SU-DHL-6 (cell line): ENCODE measurements at regions not wholly inside any gene's neighbourhood (a gene's known extent, or its start where the extent isn't known, plus 50 kb on each side); places are given as distances from the start of the nearest gene placed in this dataset.

Source experiments
- H2AFZ ChIP-seq: fragments of 200-600 bp; sonication (generic); 2 replicates; pipeline ENCODE4 v1.6.1; 2014; ENCODE audit warnings: low read depth, mild to moderate bottlenecking, moderate library complexity, mixed read lengths, antibody characterized with exemption, low read length; ENCODE audit not compliant: severe bottlenecking
- H3F3A ChIP-seq: fragments of 200-600 bp; shearing (Covaris generic); 2 replicates; pipeline ENCODE4 v1.6.0; 2016; ENCODE audit warnings: antibody characterized with exemption, mild to moderate bottlenecking; ENCODE audit not compliant: insufficient read depth
- H3K27ac ChIP-seq: fragments of 200-600 bp; sonication (generic); 2 replicates; pipeline ENCODE4 v1.5.1; 2016; ENCODE audit warnings: low read depth, mild to moderate bottlenecking, low read length, moderate library complexity, mixed read lengths
- H3K27me3 ChIP-seq: fragments of 200-600 bp; sonication (generic), shearing (Covaris generic); 2 replicates; pipeline ENCODE4 v1.6.0; 2014; ENCODE audit warnings: mild to moderate bottlenecking, low read length
- H3K36me3 ChIP-seq: fragments of 200-600 bp; sonication (generic); 2 replicates; pipeline ENCODE4 v1.6.1; 2014; ENCODE audit warnings: mild to moderate bottlenecking, low read length, mixed read lengths
- H3K4me2 ChIP-seq: fragments of 300-600, 200-600 bp; shearing (Covaris generic), sonication (generic); 2 replicates; pipeline ENCODE4 v1.6.0; 2014; ENCODE audit warnings: low read length, low read depth, mild to moderate bottlenecking; ENCODE audit not compliant: poor library complexity, severe bottlenecking
- H3K4me3 ChIP-seq: fragments of 200-600 bp; sonication (generic); 2 replicates; pipeline ENCODE4 v1.5.1; 2014; ENCODE audit warnings: antibody characterized with exemption, low read length, mild to moderate bottlenecking, mixed read lengths; ENCODE audit not compliant: insufficient read depth, poor library complexity, severe bottlenecking
- H3K79me2 ChIP-seq: fragments of 200-600 bp; sonication (generic); 2 replicates; pipeline ENCODE4 v1.6.1; 2014; ENCODE audit warnings: mild to moderate bottlenecking, low read length, moderate library complexity; ENCODE audit not compliant: insufficient read depth
- H3K9ac ChIP-seq: fragments of 200-600 bp; sonication (generic); 2 replicates; pipeline ENCODE4 v1.7.0; 2014; ENCODE audit warnings: mild to moderate bottlenecking, low read length
- H3K9me2 ChIP-seq: fragments of 200-600 bp; sonication (generic); replicated peaks from 2 replicates; pipeline ENCODE4 v1.6.1; 2014; ENCODE audit warnings: low read length; ENCODE audit not compliant: insufficient read depth
- H3K9me3 ChIP-seq: fragments of 200-600 bp; sonication (generic); 2 replicates; pipeline ENCODE4 v1.6.1; 2014; ENCODE audit warnings: low read length, mixed read lengths; ENCODE audit not compliant: insufficient read depth
- H4K20me1 ChIP-seq: fragments of 200-600 bp; sonication (generic); 2 replicates; pipeline ENCODE4 v1.6.1; 2014; ENCODE audit warnings: low read depth, mild to moderate bottlenecking, antibody characterized with exemption, low read length, moderate library complexity, mixed read lengths
- EZH2phosphoT487 ChIP-seq: fragments of 200-600 bp; sonication (generic), shearing (Covaris generic); conservative IDR thresholded peaks from 2 replicates; pipeline ENCODE4 v1.6.1; 2018; ENCODE audit warnings: mild to moderate bottlenecking, antibody characterized with exemption, low read length, moderate library complexity, mixed read lengths
- TF ChIP-seq, protein P1 (sequence below): fragments of 200-600 bp; sonication (generic); IDR thresholded peaks from one replicate; pipeline ENCODE4 v1.5.1; 2017; ENCODE audit warnings: antibody characterized with exemption, mild to moderate bottlenecking, low read length, moderate library complexity; ENCODE audit not compliant: insufficient read depth, poor library complexity, severe bottlenecking

- Histone ChIP-seq H3K36me3 (no peaks in the 10 kb centered on the region), H3K27me3 (no peaks in the 10 kb centered on the region), H3K27ac (no peak overlapping the region), H3K4me3 (no peak overlapping the region), H3K9me3 (no peaks in the 10 kb centered on the region), H2AFZ (no peak overlapping the region), H4K20me1 (no peaks in the 10 kb centered on the region), H3K9ac (no peak overlapping the region), H3F3A (no peaks in the 10 kb centered on the region), H3K4me2 (no peak overlapping the region), H3K79me2 (no peaks in the 10 kb centered on the region), H3K9me2 (no peaks in the 10 kb centered on the region)
- TF ChIP-seq, protein P1, sequence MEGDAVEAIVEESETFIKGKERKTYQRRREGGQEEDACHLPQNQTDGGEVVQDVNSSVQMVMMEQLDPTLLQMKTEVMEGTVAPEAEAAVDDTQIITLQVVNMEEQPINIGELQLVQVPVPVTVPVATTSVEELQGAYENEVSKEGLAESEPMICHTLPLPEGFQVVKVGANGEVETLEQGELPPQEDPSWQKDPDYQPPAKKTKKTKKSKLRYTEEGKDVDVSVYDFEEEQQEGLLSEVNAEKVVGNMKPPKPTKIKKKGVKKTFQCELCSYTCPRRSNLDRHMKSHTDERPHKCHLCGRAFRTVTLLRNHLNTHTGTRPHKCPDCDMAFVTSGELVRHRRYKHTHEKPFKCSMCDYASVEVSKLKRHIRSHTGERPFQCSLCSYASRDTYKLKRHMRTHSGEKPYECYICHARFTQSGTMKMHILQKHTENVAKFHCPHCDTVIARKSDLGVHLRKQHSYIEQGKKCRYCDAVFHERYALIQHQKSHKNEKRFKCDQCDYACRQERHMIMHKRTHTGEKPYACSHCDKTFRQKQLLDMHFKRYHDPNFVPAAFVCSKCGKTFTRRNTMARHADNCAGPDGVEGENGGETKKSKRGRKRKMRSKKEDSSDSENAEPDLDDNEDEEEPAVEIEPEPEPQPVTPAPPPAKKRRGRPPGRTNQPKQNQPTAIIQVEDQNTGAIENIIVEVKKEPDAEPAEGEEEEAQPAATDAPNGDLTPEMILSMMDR, result no peak
- TF ChIP-seq EZH2phosphoT487, result no peak
These were observed 70.3 kb upstream of the DOCK10 start for GRCh38 chr2:225112362-225113126.

DNA sequence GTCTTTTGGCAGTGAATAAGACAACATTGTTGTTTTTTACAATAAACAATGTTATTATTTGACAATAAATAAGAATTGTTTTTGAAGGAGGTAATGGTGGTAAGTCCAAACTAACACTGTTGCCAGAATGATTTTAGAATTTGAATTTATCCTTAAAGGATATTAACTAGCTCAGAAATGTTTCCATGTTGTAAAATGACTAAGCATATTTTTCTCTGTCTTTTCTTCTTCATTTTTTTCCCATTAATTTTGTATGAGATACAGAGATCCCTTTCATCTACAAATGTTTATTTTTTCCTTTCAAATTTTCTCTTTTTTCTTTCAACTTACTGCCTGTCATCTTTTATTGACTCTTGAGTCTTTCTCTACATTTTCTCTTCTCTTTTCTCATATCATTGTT lies 66.5 kb upstream of the DOCK10 start:
- Histone ChIP-seq H3K79me2 (no peaks in the 10 kb centered on the region), H3K9ac (no peak overlapping the region), H3K27ac (no peak overlapping the region), H3K4me2 (no peak overlapping the region), H3K27me3 (no peaks in the 10 kb centered on the region), H3K4me3 (no peak overlapping the region), H2AFZ (no peak overlapping the region), H3K9me3 (no peaks in the 10 kb centered on the region), H4K20me1 (no peaks in the 10 kb centered on the region), H3F3A (no peaks in the 10 kb centered on the region), H3K36me3 (no peaks in the 10 kb centered on the region), H3K9me2 (no peaks in the 10 kb centered on the region)
- no peak for TF ChIP-seq EZH2phosphoT487
- TF ChIP-seq, protein P1, result no peak

- Histone ChIP-seq H3K27ac (no peak overlapping the region), H3K9me3 (no peaks in the 10 kb centered on the region)
These were observed 62.7 kb upstream of the DOCK10 start for GRCh38 chr2:225104971-225105370.

More at GRCh38 chr2:225104971-225105370, 62.7 kb upstream of the DOCK10 start:
- no peak overlapping the region for H3K4me2 ChIP-seq
- H3K27me3 ChIP-seq, result no peaks in the 10 kb centered on the region
- no peak overlapping the region for H2AFZ ChIP-seq
- no peaks in the 10 kb centered on the region for H3K36me3 ChIP-seq
- H3F3A ChIP-seq, result no peaks in the 10 kb centered on the region
- no peak for TF ChIP-seq EZH2phosphoT487
- TF ChIP-seq, protein P1, result no peak
- no peak overlapping the region for H3K9ac ChIP-seq
- no peaks in the 10 kb centered on the region for H4K20me1 ChIP-seq
- H3K9me2 ChIP-seq, result no peaks in the 10 kb centered on the region
- no peaks in the 10 kb centered on the region for H3K79me2 ChIP-seq
- H3K4me3 ChIP-seq, result no peak overlapping the region
